ENCODE measurements at regions not wholly inside any gene's neighbourhood (a gene's known extent, or its start where the extent isn't known, plus 50 kb on each side); places are given as distances from the start of the nearest gene placed in this dataset.

- no peak for DNase-seq (ENCODE audit: low spot score)
Measured at GRCh38 chr22:47629791-47630655, 867.6 kb downstream of the TBC1D22A start.

GRCh38 chr22:47629273-47629711, 866.8 kb downstream of the TBC1D22A start:
- DNase-seq (ENCODE audit: low spot score), result no peak

GRCh38 chr22:47628477-47629272, 866.2 kb downstream of the TBC1D22A start:
- DNase-seq (ENCODE audit: low spot score), result no peak

GRCh38 chr22:47627556-47628253, 865.3 kb downstream of the TBC1D22A start:
- DNase-seq (ENCODE audit: low spot score), result no peak

GRCh38 chr22:47626428-47627390, 864.3 kb downstream of the TBC1D22A start:
- DNase-seq (ENCODE audit: low spot score), result no peak

- no peak for DNase-seq (ENCODE audit: low spot score)
Measured at GRCh38 chr22:47625531-47626427, 863.3 kb downstream of the TBC1D22A start.

- DNase-seq (ENCODE audit: low spot score), result no peak
Measured at GRCh38 chr22:47625013-47625385, 862.5 kb downstream of the TBC1D22A start.

GRCh38 chr22:47624252-47625012, 862.0 kb downstream of the TBC1D22A start:
- DNase-seq (ENCODE audit: low spot score), result no peak

- no peak for DNase-seq (ENCODE audit: low spot score)
Measured at GRCh38 chr22:47623763-47624148, 861.3 kb downstream of the TBC1D22A start.

- no peak for DNase-seq (ENCODE audit: low spot score)
Measured at GRCh38 chr22:47623066-47623762, 860.8 kb downstream of the TBC1D22A start.

GRCh38 chr22:47622541-47622940, 860.1 kb downstream of the TBC1D22A start:
- no peak for DNase-seq (ENCODE audit: low spot score)

- DNase-seq (ENCODE audit: low spot score), result no peak
Measured at GRCh38 chr22:47621253-47621652, 858.8 kb downstream of the TBC1D22A start.

- DNase-seq (ENCODE audit: low spot score), result no peak
Measured at GRCh38 chr22:47620391-47620790, 857.9 kb downstream of the TBC1D22A start.

- DNase-seq (ENCODE audit: low spot score), result no peak
Measured at GRCh38 chr22:47619631-47620030, 857.2 kb downstream of the TBC1D22A start.

- DNase-seq (ENCODE audit: low spot score), result no peak
Measured at GRCh38 chr22:47618180-47619010, 855.9 kb downstream of the TBC1D22A start.

GRCh38 chr22:47617186-47617585, 854.7 kb downstream of the TBC1D22A start:
- no peak for DNase-seq (ENCODE audit: low spot score)

- no peak for DNase-seq (ENCODE audit: low spot score)
Measured at GRCh38 chr22:47616396-47617020, 854.1 kb downstream of the TBC1D22A start.

GRCh38 chr22:47615051-47615450, 852.6 kb downstream of the TBC1D22A start:
- no peak for DNase-seq (ENCODE audit: low spot score)

Data from CD4-positive, alpha-beta T cell treated with Interleukin-2 at 100 ng/mL for 4 hours (primary cell).